Daoy (cell line): ENCODE measurements at regions not wholly inside any gene's neighbourhood (a gene's known extent, or its start where the extent isn't known, plus 50 kb on each side); places are given as distances from the start of the nearest gene placed in this dataset.
"Not testable (repeated sequence)": the region's sequence is repeated elsewhere in the genome, so short reads cannot be mapped to it uniquely, and the experiment has no call there.

ENCODE experiments used
- DNase-seq: peaks from one replicate; pipeline ENCODE4 v3.0.0-alpha.2; 2015; ENCODE audit warnings: low read depth

DNA sequence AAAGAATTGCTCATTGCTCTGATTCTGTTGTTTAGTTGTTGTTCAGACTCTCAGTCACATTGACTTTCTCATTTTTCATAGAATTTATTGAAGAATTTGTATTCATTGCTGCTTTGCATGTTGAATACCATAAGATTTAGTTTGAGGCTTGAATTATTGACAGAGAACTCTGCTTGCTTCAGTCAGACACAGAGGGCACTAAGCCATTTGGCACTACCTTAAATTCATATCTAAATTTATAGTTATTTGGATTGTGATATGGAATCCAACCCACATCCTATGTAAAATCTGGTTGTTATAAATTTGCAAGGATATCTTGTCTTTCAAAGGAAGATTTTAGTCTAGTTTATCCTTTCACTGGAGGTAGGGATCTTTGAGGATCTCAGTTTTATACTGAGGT lies 1748.6 kb downstream of the BRINP3 start:
- DNase-seq, result no peak

DNA sequence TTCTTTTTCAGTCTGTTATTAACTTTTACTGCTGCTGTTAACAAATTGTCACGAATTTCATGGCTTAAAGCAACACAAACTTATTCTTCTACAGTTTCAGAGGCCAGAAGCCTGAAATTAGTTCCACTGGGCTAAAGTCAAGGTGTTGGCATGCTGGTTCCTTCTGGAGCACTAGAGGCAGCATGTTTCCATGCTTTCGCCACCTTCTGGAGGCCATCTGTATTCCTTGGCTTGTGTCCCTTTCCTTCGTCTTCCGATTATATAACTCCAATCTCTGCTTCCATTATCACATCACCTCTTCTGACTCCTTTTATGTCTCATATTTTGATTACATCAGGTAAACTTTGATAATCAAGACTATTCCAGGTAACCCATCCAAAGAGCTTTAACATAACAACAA lies 1742.1 kb downstream of the BRINP3 start:
- DNase-seq, result peak; percentile 9

DNA sequence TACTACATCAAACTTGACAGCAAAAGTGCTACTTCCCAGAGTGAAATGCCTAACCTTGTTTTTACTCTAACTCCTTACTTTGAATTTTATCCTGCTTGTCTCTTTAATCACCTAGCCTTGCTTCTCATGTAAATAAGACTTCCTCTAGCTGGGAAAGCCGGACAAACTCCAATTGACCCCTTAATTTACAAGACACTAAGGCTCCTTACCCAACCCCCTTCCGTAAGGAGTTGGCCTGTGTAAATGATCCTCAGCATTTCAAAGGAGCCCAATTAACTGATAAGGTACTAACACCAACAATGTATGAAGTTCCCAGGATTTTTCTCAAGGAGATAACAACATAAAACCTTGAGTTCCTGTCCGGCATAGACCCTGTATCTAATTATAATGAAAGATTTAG lies 1728.4 kb downstream of the BRINP3 start:
- not testable (repeated sequence) for DNase-seq

GRCh38 chr1:188752027-188752426 lies 1725.6 kb downstream of the BRINP3 start:
- DNase-seq, result not testable (repeated sequence)

GRCh38 chr1:188757747-188758146 lies 1719.9 kb downstream of the BRINP3 start:
- DNase-seq, result not testable (repeated sequence)

- no peak for DNase-seq
These were observed 1716.4 kb downstream of the BRINP3 start for GRCh38 chr1:188761226-188761625.

- no peak for DNase-seq
These were observed 1715.4 kb downstream of the BRINP3 start for GRCh38 chr1:188762166-188762743.

- no peak for DNase-seq
These were observed 1714.1 kb downstream of the BRINP3 start for GRCh38 chr1:188763541-188763940.

- DNase-seq, result no peak
These were observed 1708.5 kb downstream of the BRINP3 start for GRCh38 chr1:188769181-188769580.

DNA sequence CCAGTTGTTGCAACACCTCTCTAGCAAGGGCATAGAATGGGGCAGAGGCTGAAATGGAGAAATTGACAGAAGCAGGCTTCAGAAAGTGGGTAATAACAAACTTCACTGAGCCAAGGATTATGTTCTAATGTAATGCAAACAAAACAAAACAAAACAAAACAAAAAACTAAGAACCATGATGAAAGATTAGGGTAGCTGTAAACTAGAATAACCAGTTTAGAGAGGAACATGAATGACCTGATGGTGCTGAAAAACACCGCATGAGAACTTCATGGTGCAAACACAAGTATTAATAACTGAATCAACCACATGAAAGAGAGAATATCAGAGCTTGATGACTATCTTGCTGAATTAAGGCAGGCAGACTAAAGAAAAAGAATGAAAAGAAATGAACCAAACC lies 1707.7 kb downstream of the BRINP3 start:
- no peak for DNase-seq

- no peak for DNase-seq
These were observed 1699.1 kb downstream of the BRINP3 start for GRCh38 chr1:188778578-188778977.

GRCh38 chr1:188782220-188782841 lies 1695.3 kb downstream of the BRINP3 start:
- peak; percentile 64 for DNase-seq

GRCh38 chr1:188794969-188795368 lies 1682.7 kb downstream of the BRINP3 start:
- DNase-seq, result no peak

DNA sequence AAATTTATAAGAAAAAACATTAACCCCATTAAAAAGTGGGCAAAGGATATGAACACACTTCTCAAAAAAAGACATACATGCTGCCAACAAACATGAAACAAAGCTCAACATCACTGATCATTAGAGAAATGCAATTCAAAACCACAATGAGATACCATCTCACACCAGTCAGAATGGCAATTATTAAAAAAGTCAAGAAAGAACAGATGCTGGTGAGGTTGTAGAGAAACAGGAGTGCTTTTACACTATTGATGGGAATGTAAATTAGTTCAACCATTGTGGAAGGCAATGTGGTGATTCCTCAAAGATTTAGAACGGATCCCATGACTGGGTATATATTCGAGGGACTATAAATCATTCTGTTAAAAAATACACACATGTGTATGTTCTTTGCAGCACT lies 1665.5 kb downstream of the BRINP3 start:
- DNase-seq, result not testable (repeated sequence)

- not testable (repeated sequence) for DNase-seq
These were observed 1664.7 kb downstream of the BRINP3 start for GRCh38 chr1:188812836-188813573.

GRCh38 chr1:188817814-188818213 lies 1659.8 kb downstream of the BRINP3 start:
- DNase-seq, result no peak

GRCh38 chr1:188822248-188822647 lies 1655.4 kb downstream of the BRINP3 start:
- DNase-seq, result no peak

DNA sequence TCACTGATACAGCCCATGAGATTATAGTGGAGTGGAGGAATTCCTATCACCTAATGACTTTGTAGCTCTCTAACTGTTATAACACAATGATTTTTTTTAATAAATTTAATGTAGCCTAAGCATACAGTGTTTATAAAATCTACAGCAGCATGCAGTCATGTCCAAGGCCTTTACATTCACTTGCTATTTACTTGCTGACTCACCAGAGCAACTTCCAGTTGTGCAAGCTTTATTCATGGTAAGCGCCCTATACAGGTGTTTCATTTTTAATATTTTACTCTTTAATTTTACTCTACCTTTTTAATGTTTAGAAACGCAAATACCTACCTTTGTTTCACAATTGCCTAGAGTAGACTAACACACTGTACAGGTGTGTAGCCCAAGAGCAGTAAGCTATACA lies 1652.2 kb downstream of the BRINP3 start:
- DNase-seq, result no peak

DNA sequence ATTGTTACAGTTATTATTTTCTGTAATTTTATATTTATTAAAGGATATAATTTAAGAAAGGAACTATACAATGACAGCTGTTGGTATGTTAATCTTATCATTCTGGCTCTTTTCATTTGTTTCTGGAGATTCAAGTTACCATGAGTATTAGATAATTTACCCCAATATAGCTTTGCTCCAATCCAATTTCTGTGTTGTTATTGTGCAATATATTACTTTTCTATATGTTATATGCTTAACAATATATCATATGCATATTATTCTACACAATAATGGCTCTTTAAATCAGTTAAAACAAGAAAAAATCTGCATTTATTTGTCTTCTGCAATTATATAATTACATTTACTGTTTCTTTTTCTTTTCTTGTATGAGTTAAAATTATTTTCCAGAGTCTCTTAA lies 1650.9 kb downstream of the BRINP3 start:
- no peak for DNase-seq

DNA sequence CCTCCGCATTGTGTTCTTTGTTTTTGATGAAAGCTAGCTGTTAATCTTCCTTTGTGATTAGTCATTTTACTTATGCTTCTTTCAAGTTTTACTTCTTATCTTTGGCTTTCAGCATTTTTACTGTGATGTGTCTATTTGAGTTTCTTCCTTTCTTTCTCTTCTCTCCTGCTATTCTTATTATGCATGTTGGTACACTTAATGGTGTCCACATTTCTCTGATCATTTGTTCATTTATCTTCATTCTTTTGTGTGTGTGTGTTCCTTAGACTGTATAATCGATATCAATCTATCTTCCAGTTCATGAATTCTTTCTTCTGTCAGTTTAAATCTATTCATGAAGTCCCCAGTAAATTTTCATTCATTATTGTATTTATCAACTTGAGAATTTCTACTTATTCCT lies 1650.3 kb downstream of the BRINP3 start:
- no peak for DNase-seq

- not testable (repeated sequence) for DNase-seq
These were observed 1636.5 kb downstream of the BRINP3 start for GRCh38 chr1:188841111-188841696.

- no peak for DNase-seq
These were observed 1631.2 kb downstream of the BRINP3 start for GRCh38 chr1:188846468-188846867.
